Nephron progenitor cell (in vitro differentiated cells): ENCODE measurements at regions not wholly inside any gene's neighbourhood (a gene's known extent, or its start where the extent isn't known, plus 50 kb on each side); places are given as distances from the start of the nearest gene placed in this dataset.

Source experiments
- DNase-seq: peaks from one replicate; pipeline ENCODE4 v3.0.0; 2021
- H3K27ac Mint-ChIP-seq: 2 replicates; pipeline ENCODE4 v1.8.0; 2021; ENCODE audit warnings: mild to moderate bottlenecking, moderate library complexity, mixed read lengths
- H3K27me3 Mint-ChIP-seq: 2 replicates; pipeline ENCODE4 v1.8.0; 2021; ENCODE audit warnings: mild to moderate bottlenecking, low read depth, mixed read lengths; ENCODE audit not compliant: poor library complexity
- H3K36me3 Mint-ChIP-seq: 2 replicates; pipeline ENCODE4 v1.8.0; 2021; ENCODE audit warnings: low read depth, mixed read lengths
- H3K4me1 Mint-ChIP-seq: 2 replicates; pipeline ENCODE4 v1.8.0; 2021; ENCODE audit warnings: mixed read lengths
- H3K4me3 Mint-ChIP-seq: 2 replicates; pipeline ENCODE4 v1.8.0; 2021; ENCODE audit warnings: mild to moderate bottlenecking, moderate library complexity, mixed read lengths
- H3K9me3 Mint-ChIP-seq: 2 replicates; pipeline ENCODE4 v1.8.0; 2021; ENCODE audit warnings: mild to moderate bottlenecking, moderate library complexity, mixed read lengths
- CTCF ChIP-seq: fragments of 200-600 bp; sonication (generic); IDR thresholded peaks from 2 replicates; pipeline ENCODE4 v1.5.0; 2021; ENCODE audit warnings: antibody characterized with exemption

- no peak overlapping the region for H3K27ac Mint-ChIP-seq
- TF ChIP-seq CTCF = no peak
- H3K4me1 Mint-ChIP-seq = peaks cover 6% of the 10 kb centered on the region
- no peaks in the 10 kb centered on the region for H3K27me3 Mint-ChIP-seq
- no peak for DNase-seq
- H3K36me3 Mint-ChIP-seq = peaks cover 6% of the 10 kb centered on the region
- no peak overlapping the region for H3K4me3 Mint-ChIP-seq
- H3K9me3 Mint-ChIP-seq = peaks cover 10% of the 10 kb centered on the region
Observed at GRCh38 chr4:179472164-179472563, 2029.9 kb upstream of the AGA start.

GRCh38 chr4:179478608-179479007 lies 2036.4 kb upstream of the AGA start:
- TF ChIP-seq CTCF = no peak
- Mint-ChIP-seq H3K36me3 (peaks cover 8% of the 10 kb centered on the region), H3K27me3 (no peaks in the 10 kb centered on the region), H3K9me3 (peaks cover 13% of the 10 kb centered on the region), H3K4me1 (no peaks in the 10 kb centered on the region), H3K4me3 (no peak overlapping the region), H3K27ac (no peak overlapping the region)
- no peak for DNase-seq

- H3K4me1 Mint-ChIP-seq = no peaks in the 10 kb centered on the region
- no peaks in the 10 kb centered on the region for H3K36me3 Mint-ChIP-seq
- H3K9me3 Mint-ChIP-seq = no peaks in the 10 kb centered on the region
- no peaks in the 10 kb centered on the region for H3K27me3 Mint-ChIP-seq
- DNase-seq = no peak
- no peak overlapping the region for H3K4me3 Mint-ChIP-seq
- H3K27ac Mint-ChIP-seq = peak overlapping the region; percentile 7
- no peak for TF ChIP-seq CTCF
Observed at GRCh38 chr4:179485781-179486180, 2043.5 kb upstream of the AGA start.

DNA sequence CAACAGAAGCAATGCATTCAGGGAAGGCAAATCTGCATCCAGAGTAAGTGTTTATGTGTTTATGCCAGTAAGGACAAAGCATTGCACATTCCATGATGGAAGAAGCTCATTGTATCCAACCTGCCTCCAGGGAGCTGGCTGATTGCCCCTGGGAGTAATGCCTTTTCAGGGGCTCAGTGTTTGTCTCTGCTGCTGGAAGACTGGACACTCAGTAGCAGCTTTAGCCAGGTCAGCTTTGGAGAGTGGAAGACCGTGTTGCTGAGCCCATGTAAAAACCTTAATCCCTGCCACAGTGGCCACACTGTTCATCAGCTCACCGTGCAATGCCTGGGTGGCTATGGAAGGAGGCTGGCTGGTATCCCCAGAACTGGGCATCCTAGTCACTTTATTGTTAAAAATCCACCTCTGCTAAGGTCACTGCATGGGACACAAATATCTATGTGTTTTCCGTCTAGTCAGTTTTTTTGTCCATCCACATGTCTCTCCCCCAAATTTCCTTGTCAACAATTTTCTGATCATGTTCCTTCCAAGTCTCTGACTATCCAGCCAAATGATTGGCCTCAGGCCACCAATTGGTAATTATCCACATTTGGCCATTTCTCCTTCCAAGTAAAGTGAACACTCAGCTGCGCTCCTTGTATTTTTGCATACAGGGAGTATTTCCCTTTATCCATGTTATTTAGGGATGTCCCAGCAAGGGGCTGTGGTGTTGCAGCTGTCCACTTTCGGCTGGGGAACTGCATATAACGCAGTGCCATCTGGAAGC lies 2044.5 kb upstream of the AGA start:
- Mint-ChIP-seq H3K4me1 (no peaks in the 10 kb centered on the region), H3K27me3 (no peaks in the 10 kb centered on the region), H3K27ac (no peak overlapping the region), H3K36me3 (no peaks in the 10 kb centered on the region), H3K9me3 (no peaks in the 10 kb centered on the region), H3K4me3 (no peak overlapping the region)
- TF ChIP-seq CTCF = no peak
- no peak for DNase-seq

DNA sequence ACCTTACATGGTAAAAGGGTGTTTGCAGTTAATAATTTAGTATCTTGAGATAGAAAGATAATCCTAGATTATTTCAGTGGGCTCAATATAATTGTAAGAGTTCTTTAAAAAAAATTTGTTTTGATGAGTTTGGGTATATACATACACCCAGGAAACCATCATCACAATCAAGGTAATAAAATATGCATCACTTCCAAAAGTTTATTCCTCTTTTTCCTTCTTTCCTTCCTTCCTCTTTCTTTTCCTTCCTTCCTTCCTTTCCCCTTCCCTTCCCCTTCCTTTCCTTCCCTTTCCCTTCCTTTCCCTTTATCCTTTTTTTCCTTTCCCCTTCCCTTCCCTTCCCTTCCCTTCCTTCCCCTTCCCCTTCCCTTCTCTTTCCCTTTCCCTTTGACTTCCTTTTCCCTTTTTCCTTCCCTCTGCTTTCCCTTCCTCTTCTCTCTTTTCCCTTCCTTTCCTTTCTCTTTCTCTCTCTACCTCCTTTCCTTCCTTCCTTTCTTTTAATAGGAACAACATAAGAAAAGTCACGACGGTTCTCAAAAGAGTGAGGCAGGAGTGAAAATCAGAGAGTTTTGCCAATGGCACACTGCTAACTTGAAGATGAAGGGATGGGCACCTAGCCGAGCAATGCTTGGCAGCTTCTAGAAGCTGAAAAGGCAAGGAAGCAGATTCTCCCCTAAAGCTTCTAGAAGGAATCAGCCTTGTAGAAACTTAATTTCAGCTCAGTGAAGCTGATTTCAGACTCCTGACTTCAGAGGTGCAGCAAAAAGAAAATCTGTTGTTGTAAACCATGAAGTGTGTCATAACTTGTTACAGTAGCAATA lies 2050.2 kb upstream of the AGA start:
- no peaks in the 10 kb centered on the region for H3K9me3 Mint-ChIP-seq
- no peaks in the 10 kb centered on the region for H3K4me1 Mint-ChIP-seq
- no peak for TF ChIP-seq CTCF
- H3K27ac Mint-ChIP-seq = no peak overlapping the region
- H3K4me3 Mint-ChIP-seq = no peak overlapping the region
- no peak for DNase-seq
- no peaks in the 10 kb centered on the region for H3K36me3 Mint-ChIP-seq
- no peaks in the 10 kb centered on the region for H3K27me3 Mint-ChIP-seq
